Mesendoderm (in vitro differentiated cells): ENCODE measurements at regions not wholly inside any gene's neighbourhood (a gene's known extent, or its start where the extent isn't known, plus 50 kb on each side); places are given as distances from the start of the nearest gene placed in this dataset.
"Not testable (repeated sequence)": the region's sequence is repeated elsewhere in the genome, so short reads cannot be mapped to it uniquely, and the experiment has no call there.

ENCODE experiments used
- DNase-seq: peaks from one replicate; pipeline ENCODE4 v3.0.0; 2013
- H2AK5ac ChIP-seq: 2 replicates; pipeline ENCODE4 v1.6.1; 2013; ENCODE audit warnings: low read length, inconsistent platforms
- H2BK120ac ChIP-seq: 2 replicates; pipeline ENCODE4 v1.6.1; 2013; ENCODE audit warnings: low read depth, mild to moderate bottlenecking, low read length, moderate library complexity, mixed read lengths
- H2BK15ac ChIP-seq: replicated peaks from 2 replicates; pipeline ENCODE4 v1.6.1; 2013; ENCODE audit warnings: low read depth, mild to moderate bottlenecking, moderate library complexity
- H2BK5ac ChIP-seq: 2 replicates; pipeline ENCODE4 v1.6.1; 2013; ENCODE audit warnings: low read length, inconsistent platforms
- H3K18ac ChIP-seq: 2 replicates; pipeline ENCODE4 v1.6.1; 2013; ENCODE audit warnings: mild to moderate bottlenecking, low read length, mixed read lengths
- H3K23ac ChIP-seq: one replicate; pipeline ENCODE4 v1.6.1; 2013; ENCODE audit warnings: low read length
- H3K27ac ChIP-seq: 2 replicates; pipeline ENCODE4 v1.5.1; 2013; ENCODE audit warnings: low read depth, mild to moderate bottlenecking, inconsistent platforms, low read length, moderate library complexity
- H3K27me3 ChIP-seq: 2 replicates; pipeline ENCODE4 v1.6.1; 2013; ENCODE audit warnings: low read length, control low read depth, mild to moderate bottlenecking, inconsistent platforms; ENCODE audit not compliant: insufficient read depth, poor library complexity
- H3K36me3 ChIP-seq: 2 replicates; pipeline ENCODE4 v1.6.1; 2013; ENCODE audit warnings: low read length, inconsistent platforms; ENCODE audit not compliant: control insufficient read depth, insufficient read depth
- H3K4ac ChIP-seq: one replicate; pipeline ENCODE4 v1.6.1; 2013; ENCODE audit warnings: low read depth, mild to moderate bottlenecking, low read length, moderate library complexity
- H3K4me1 ChIP-seq: 2 replicates; pipeline ENCODE4 v1.6.1; 2013; ENCODE audit warnings: low read depth, low read length, inconsistent platforms; ENCODE audit not compliant: control insufficient read depth
- H3K4me2 ChIP-seq: 2 replicates; pipeline ENCODE4 v1.6.1; 2013; ENCODE audit warnings: low read length
- H3K4me3 ChIP-seq: 2 replicates; pipeline ENCODE4 v1.5.1; 2013; ENCODE audit warnings: mild to moderate bottlenecking, low read length
- H3K56ac ChIP-seq: one replicate; pipeline ENCODE4 v1.6.1; 2013; ENCODE audit warnings: low read length
- H3K79me1 ChIP-seq: 2 replicates; pipeline ENCODE4 v1.6.1; 2013; ENCODE audit warnings: low read length, inconsistent platforms
- H3K79me2 ChIP-seq: 2 replicates; pipeline ENCODE4 v1.6.1; 2013; ENCODE audit warnings: mild to moderate bottlenecking, low read length; ENCODE audit not compliant: control insufficient read depth, insufficient read depth
- H3K9ac ChIP-seq: 2 replicates; pipeline ENCODE4 v1.6.1; 2013; ENCODE audit warnings: low read length, inconsistent platforms
- H4K5ac ChIP-seq: one replicate; pipeline ENCODE4 v1.6.1; 2013; ENCODE audit warnings: low read length
- H4K8ac ChIP-seq: one replicate; pipeline ENCODE4 v1.6.1; 2013; ENCODE audit warnings: low read depth, mild to moderate bottlenecking, control low read depth, low read length, moderate library complexity
- WGBS: extraction: QIAGEN DNeasy Blood & Tissue Kit; methylation state at CpG from one replicate; pipeline ENCODE4 v1.1.7; 2013; ENCODE audit warnings: low lambda C conversion rate, missing lambda C conversion rate; ENCODE audit not compliant: insufficient coverage; ENCODE audit errors: extremely low coverage; 5-methylcytosine and 5-hydroxymethylcytosine counted together

GRCh38 chr2:116552738-116553419 lies 1261.6 kb upstream of the DDX18 start:
- not testable (repeated sequence) for H3K27ac ChIP-seq, H4K5ac ChIP-seq, H3K79me2 ChIP-seq, H3K4me1 ChIP-seq, H2BK5ac ChIP-seq, H3K56ac ChIP-seq, H3K9ac ChIP-seq, H3K79me1 ChIP-seq, H2BK120ac ChIP-seq, H3K4me3 ChIP-seq, DNase-seq, H2AK5ac ChIP-seq, H4K8ac ChIP-seq, H3K36me3 ChIP-seq, H3K4ac ChIP-seq, H3K4me2 ChIP-seq, H2BK15ac ChIP-seq, H3K18ac ChIP-seq, H3K27me3 ChIP-seq, H3K23ac ChIP-seq
- no CpG with 5 or more reads among the region's 20 CpGs for WGBS

- H3K4me1 ChIP-seq, result no peaks in the 10 kb centered on the region
- no peak overlapping the region for H3K4me2 ChIP-seq
- DNase-seq, result peak; percentile 0
- no peak overlapping the region for H4K5ac ChIP-seq
- no peak overlapping the region for H3K56ac ChIP-seq
- H3K4ac ChIP-seq, result no peak overlapping the region
- no peak overlapping the region for H3K27ac ChIP-seq
- H3K79me1 ChIP-seq, result no peaks in the 10 kb centered on the region
- H3K4me3 ChIP-seq, result no peak overlapping the region
- no CpG with 5 or more reads among the region's 3 CpGs for WGBS
- no peak overlapping the region for H3K9ac ChIP-seq
- no peaks in the 10 kb centered on the region for H3K27me3 ChIP-seq
- H2BK120ac ChIP-seq, result no peak overlapping the region
- H3K79me2 ChIP-seq, result no peaks in the 10 kb centered on the region
- no peak overlapping the region for H3K18ac ChIP-seq
- H4K8ac ChIP-seq, result no peak overlapping the region
- H2BK5ac ChIP-seq, result no peak overlapping the region
- H2AK5ac ChIP-seq, result no peak overlapping the region
- no peak overlapping the region for H3K23ac ChIP-seq
- H3K36me3 ChIP-seq, result no peaks in the 10 kb centered on the region
- H2BK15ac ChIP-seq, result no peak overlapping the region
Observed at GRCh38 chr2:116580209-116580608, 1234.3 kb upstream of the DDX18 start.

DNA sequence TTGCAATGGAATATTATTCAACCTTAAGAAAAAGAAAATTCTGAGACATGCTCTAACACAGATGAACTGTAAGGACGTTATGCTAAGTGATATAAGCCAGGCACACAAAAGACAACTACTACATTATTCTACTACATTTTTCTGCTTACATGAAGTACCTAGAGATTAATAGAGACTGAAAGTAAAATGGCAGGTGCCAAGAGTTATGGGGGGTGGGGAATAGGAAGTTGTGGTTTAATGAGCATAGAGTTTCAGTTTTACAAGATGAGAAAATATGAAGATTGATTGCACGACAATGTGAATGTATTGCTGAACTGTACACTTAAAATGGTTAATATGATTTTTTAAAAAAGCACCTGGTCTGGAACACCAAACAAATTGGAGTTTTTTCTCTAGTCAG lies 1231.6 kb upstream of the DDX18 start:
- Histone ChIP-seq H4K5ac (no peak overlapping the region), H3K18ac (no peak overlapping the region), H3K36me3 (no peaks in the 10 kb centered on the region), H2BK15ac (no peak overlapping the region), H3K4me3 (no peak overlapping the region), H3K9ac (no peak overlapping the region), H3K27ac (no peak overlapping the region), H3K4ac (no peak overlapping the region), H3K23ac (no peak overlapping the region), H3K79me2 (no peaks in the 10 kb centered on the region), H3K27me3 (no peaks in the 10 kb centered on the region), H3K56ac (no peak overlapping the region), H2BK120ac (no peak overlapping the region), H4K8ac (no peak overlapping the region), H3K4me1 (no peaks in the 10 kb centered on the region), H3K4me2 (no peak overlapping the region), H3K79me1 (no peaks in the 10 kb centered on the region), H2AK5ac (no peak overlapping the region), H2BK5ac (no peak overlapping the region)
- no CpG with 5 or more reads among the region's 2 CpGs for WGBS
- DNase-seq, result no peak

DNA sequence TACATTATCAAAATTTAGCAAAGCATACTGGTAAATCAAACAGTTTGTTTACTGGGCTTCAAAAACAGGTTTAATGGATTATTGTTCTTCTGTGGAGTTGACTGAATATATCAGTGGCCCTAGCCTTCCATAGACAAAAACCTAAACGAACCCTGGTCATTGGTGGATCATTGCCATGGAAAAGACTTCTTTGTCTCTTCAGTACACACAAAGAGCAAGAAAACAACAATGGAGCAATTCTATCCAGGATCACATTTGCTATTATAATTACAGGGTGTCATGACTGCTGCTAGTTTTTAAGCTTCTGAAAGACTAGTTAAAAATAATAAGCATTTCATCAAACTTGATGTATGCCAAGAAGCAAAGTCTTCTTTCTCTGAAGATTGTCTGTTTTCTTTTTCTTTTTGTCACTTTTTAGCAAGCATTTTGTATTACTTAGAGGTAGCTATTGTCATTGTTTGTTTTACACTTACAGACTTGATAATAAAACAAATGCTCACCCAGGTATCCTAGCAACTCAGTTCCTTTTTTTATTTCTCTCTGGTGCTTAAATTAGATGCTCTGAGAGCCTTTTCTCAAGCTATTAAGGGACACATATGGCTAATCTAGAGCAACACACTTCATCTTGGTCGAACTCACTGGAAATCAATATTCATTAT lies 1228.7 kb upstream of the DDX18 start:
- no peak overlapping the region for H3K23ac ChIP-seq
- no peaks in the 10 kb centered on the region for H3K27me3 ChIP-seq
- H4K5ac ChIP-seq, result no peak overlapping the region
- H3K18ac ChIP-seq, result no peak overlapping the region
- H2BK120ac ChIP-seq, result no peak overlapping the region
- no peak overlapping the region for H3K4me3 ChIP-seq
- H3K79me1 ChIP-seq, result no peaks in the 10 kb centered on the region
- no peak overlapping the region for H2BK15ac ChIP-seq
- no peak overlapping the region for H3K27ac ChIP-seq
- no peak overlapping the region for H2AK5ac ChIP-seq
- no peak overlapping the region for H3K4ac ChIP-seq
- H3K56ac ChIP-seq, result no peak overlapping the region
- no peak for DNase-seq
- no peaks in the 10 kb centered on the region for H3K4me1 ChIP-seq
- no peak overlapping the region for H2BK5ac ChIP-seq
- H3K79me2 ChIP-seq, result no peaks in the 10 kb centered on the region
- H4K8ac ChIP-seq, result no peak overlapping the region
- no peaks in the 10 kb centered on the region for H3K36me3 ChIP-seq
- H3K9ac ChIP-seq, result no peak overlapping the region
- H3K4me2 ChIP-seq, result no peak overlapping the region
- no CpG with 5 or more reads among the region's 2 CpGs for WGBS

DNA sequence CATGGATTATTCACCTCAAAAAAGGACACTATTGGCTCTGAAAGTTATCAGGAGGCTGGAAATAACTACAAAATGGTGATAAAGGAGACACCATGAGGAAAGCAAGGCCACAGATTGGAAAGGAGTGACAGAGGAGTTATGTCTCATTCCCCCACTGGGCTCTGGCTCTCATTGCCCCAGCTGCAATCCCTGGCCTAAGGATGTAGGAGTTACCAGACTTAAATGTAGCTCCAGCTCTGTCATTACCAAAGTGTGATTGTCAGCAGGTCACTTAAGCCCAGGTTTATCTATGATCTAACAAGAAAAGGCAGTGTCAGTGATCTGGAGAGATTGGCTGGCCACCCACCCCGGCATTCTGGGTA lies 1228.2 kb upstream of the DDX18 start:
- no CpG with 5 or more reads among the region's 1 CpG for WGBS
- H3K4me1 ChIP-seq, result no peaks in the 10 kb centered on the region
- H2BK120ac ChIP-seq, result no peak overlapping the region
- peak; percentile 27 for DNase-seq
- no peak overlapping the region for H3K4ac ChIP-seq
- no peak overlapping the region for H2BK15ac ChIP-seq
- H4K5ac ChIP-seq, result no peak overlapping the region
- H3K79me1 ChIP-seq, result no peaks in the 10 kb centered on the region
- H3K79me2 ChIP-seq, result no peaks in the 10 kb centered on the region
- H3K9ac ChIP-seq, result no peak overlapping the region
- no peak overlapping the region for H3K4me2 ChIP-seq
- H4K8ac ChIP-seq, result no peak overlapping the region
- no peaks in the 10 kb centered on the region for H3K36me3 ChIP-seq
- H3K23ac ChIP-seq, result no peak overlapping the region
- no peak overlapping the region for H3K56ac ChIP-seq
- no peak overlapping the region for H3K27ac ChIP-seq
- H2BK5ac ChIP-seq, result no peak overlapping the region
- H3K27me3 ChIP-seq, result no peaks in the 10 kb centered on the region
- no peak overlapping the region for H3K18ac ChIP-seq
- H2AK5ac ChIP-seq, result no peak overlapping the region
- no peak overlapping the region for H3K4me3 ChIP-seq
